Hypothalamus (tissue), 51 donors: ENCODE measurements at regions not wholly inside any gene's neighbourhood (a gene's known extent, or its start where the extent isn't known, plus 50 kb on each side); places are given as distances from the start of the nearest gene placed in this dataset.

Experiments used
- DNase-seq, 51 donors: peaks; one replicate each; lab custom pipeline; 2025; lab: John Stamatoyannopoulos, UW

- no peak for DNase-seq
Observed at GRCh38 chr5:168064457-168064856, 227.0 kb upstream of the WWC1 start.

GRCh38 chr5:168064933-168065622 lies 226.4 kb upstream of the WWC1 start:
- no peak for DNase-seq

- no peak for DNase-seq
Observed at GRCh38 chr5:168066536-168067208, 224.8 kb upstream of the WWC1 start.

GRCh38 chr5:168070761-168071160 lies 220.7 kb upstream of the WWC1 start:
- DNase-seq: no peak

- DNase-seq: peak in 2 of 51 donors; percentile 2 to 30
Observed at GRCh38 chr5:168072665-168073064, 218.8 kb upstream of the WWC1 start.

- no peak for DNase-seq
Observed at GRCh38 chr5:168073311-168073710, 218.1 kb upstream of the WWC1 start.

- no peak for DNase-seq
Observed at GRCh38 chr5:168073991-168074800, 217.2 kb upstream of the WWC1 start.

- no peak for DNase-seq
Observed at GRCh38 chr5:168075387-168075786, 216.1 kb upstream of the WWC1 start.

- peak in 11 of 51 donors; percentile 4 to 26 (median 6) for DNase-seq
Observed at GRCh38 chr5:168076561-168076991, 214.9 kb upstream of the WWC1 start.

GRCh38 chr5:168085261-168086031 lies 206.0 kb upstream of the WWC1 start:
- no peak for DNase-seq

GRCh38 chr5:168086104-168086610 lies 205.3 kb upstream of the WWC1 start:
- no peak for DNase-seq

GRCh38 chr5:168086746-168087145 lies 204.7 kb upstream of the WWC1 start:
- DNase-seq: no peak

- DNase-seq: no peak
Observed at GRCh38 chr5:168088410-168089173, 202.9 kb upstream of the WWC1 start.

- DNase-seq: no peak
Observed at GRCh38 chr5:168089201-168089887, 202.1 kb upstream of the WWC1 start.

GRCh38 chr5:168092209-168093185 lies 198.9 kb upstream of the WWC1 start:
- no peak for DNase-seq

GRCh38 chr5:168093200-168093910 lies 198.1 kb upstream of the WWC1 start:
- DNase-seq: no peak

- DNase-seq: no peak
Observed at GRCh38 chr5:168096525-168096924, 194.9 kb upstream of the WWC1 start.
